HEK293T (cell line): ENCODE measurements at regions not wholly inside any gene's neighbourhood (a gene's known extent, or its start where the extent isn't known, plus 50 kb on each side); places are given as distances from the start of the nearest gene placed in this dataset.

Experiments used
- CTCF ChIA-PET: fragments of 350-600 bp; formaldehyde crosslinking; extraction: SDS; loops from one replicate; lab custom pipeline; 2021; ENCODE audit warnings: antibody characterized with exemption, inconsistent platforms; lab: Yijun Ruan, JAX
- POLR2A ChIA-PET: fragments of 350-600 bp; formaldehyde crosslinking; extraction: SDS; loops from one replicate; lab custom pipeline; 2020; ENCODE audit warnings: antibody characterized with exemption, inconsistent platforms; lab: Yijun Ruan, JAX
- DNase-seq: peaks from one replicate; pipeline ENCODE4 v3.0.0; 2012; ENCODE audit warnings: mixed read lengths; ENCODE audit errors: extremely low spot score
- ARNT ChIP-seq: fragments of 450-650 bp; IDR thresholded peaks from 2 replicates; pipeline ENCODE4 v1.6.1; 2017; ENCODE audit warnings: mild to moderate bottlenecking
- BHLHE40 ChIP-seq: fragments of 450-650 bp; IDR thresholded peaks from 2 replicates; pipeline ENCODE4 v1.6.1; 2016; ENCODE audit warnings: mild to moderate bottlenecking, moderate library complexity, borderline replicate concordance
- CTBP1 ChIP-seq: fragments of 450-650 bp; IDR thresholded peaks from 2 replicates; pipeline ENCODE4 v1.6.1; 2016; ENCODE audit warnings: borderline replicate concordance
- ELF4 ChIP-seq: fragments of 450-650 bp; IDR thresholded peaks from 2 replicates; pipeline ENCODE4 v1.6.1; 2017; ENCODE audit warnings: antibody characterized with exemption
- FOXA1 ChIP-seq: fragments of 450-650 bp; IDR thresholded peaks from 2 replicates; pipeline ENCODE4 v1.6.1; 2016; ENCODE audit warnings: mild to moderate bottlenecking
- FOXK2 ChIP-seq: fragments of 450-650 bp; IDR thresholded peaks from 2 replicates; pipeline ENCODE4 v1.6.1; 2016; ENCODE audit warnings: mild to moderate bottlenecking
- FOXM1 ChIP-seq: fragments of 450-650 bp; IDR thresholded peaks from 2 replicates; pipeline ENCODE4 v1.6.1; 2017; ENCODE audit warnings: mild to moderate bottlenecking, borderline replicate concordance
- HDGF ChIP-seq: fragments of 450-650 bp; IDR thresholded peaks from 2 replicates; pipeline ENCODE4 v1.6.1; 2017; ENCODE audit warnings: antibody characterized with exemption, borderline replicate concordance
- L3MBTL2 ChIP-seq: fragments of 450-650 bp; conservative IDR thresholded peaks from 2 replicates; pipeline ENCODE4 v1.6.1; 2016; ENCODE audit warnings: mild to moderate bottlenecking
- LEF1 ChIP-seq: fragments of 450-650 bp; IDR thresholded peaks from 2 replicates; pipeline ENCODE4 v1.6.1; 2017; ENCODE audit warnings: mild to moderate bottlenecking, borderline replicate concordance
- NFRKB ChIP-seq: fragments of 450-650 bp; IDR thresholded peaks from 2 replicates; pipeline ENCODE4 v1.6.1; 2016; ENCODE audit warnings: mild to moderate bottlenecking, moderate library complexity
- PKNOX1 ChIP-seq: fragments of 450-650 bp; IDR thresholded peaks from 2 replicates; pipeline ENCODE4 v1.6.1; 2016
- SP1 ChIP-seq: fragments of 450-650 bp; IDR thresholded peaks from 2 replicates; pipeline ENCODE4 v1.6.1; 2017
- SUZ12 ChIP-seq: fragments of 450-650 bp; IDR thresholded peaks from 2 replicates; pipeline ENCODE4 v1.6.1; 2016; ENCODE audit warnings: mild to moderate bottlenecking
- TARDBP ChIP-seq: fragments of 450-650 bp; IDR thresholded peaks from 2 replicates; pipeline ENCODE4 v1.6.1; 2016
- ZNF384 ChIP-seq: fragments of 450-650 bp; IDR thresholded peaks from 2 replicates; pipeline ENCODE4 v1.6.1; 2016

- ChIA-PET CTCF (no interaction called here), POLR2A (no interaction called here)
- DNase-seq = no peak
- TF ChIP-seq ELF4 (no peak), FOXM1 (no peak), BHLHE40 (no peak), L3MBTL2 (no peak), FOXA1 (no peak), PKNOX1 (no peak), SP1 (no peak), SUZ12 (no peak), ARNT (no peak), NFRKB (no peak), TARDBP (no peak), ZNF384 (no peak), HDGF (no peak), FOXK2 (no peak), CTBP1 (no peak), LEF1 (no peak)
These were observed 165.7 kb upstream of the MAGI2 start for GRCh38 chr7:79619216-79619615.

- ChIA-PET POLR2A (no interaction called here), CTCF (no interaction called here)
- TF ChIP-seq FOXM1 (no peak), HDGF (no peak), NFRKB (no peak), SP1 (no peak), PKNOX1 (no peak), FOXA1 (no peak), CTBP1 (no peak), L3MBTL2 (no peak), ZNF384 (no peak), TARDBP (no peak), BHLHE40 (no peak), LEF1 (no peak), ELF4 (no peak)
- DNase-seq = no peak
These were observed 162.6 kb upstream of the MAGI2 start for GRCh38 chr7:79615871-79616640.

- POLR2A ChIA-PET = no interaction called here
- CTCF ChIA-PET = no interaction called here
- DNase-seq = no peak
- TF ChIP-seq SUZ12 (no peak), NFRKB (no peak), BHLHE40 (no peak), FOXM1 (no peak), PKNOX1 (no peak), FOXK2 (no peak), CTBP1 (no peak), L3MBTL2 (no peak), SP1 (no peak), LEF1 (no peak), ARNT (no peak), TARDBP (no peak), HDGF (no peak), FOXA1 (no peak), ZNF384 (no peak), ELF4 (no peak)
These were observed 162.0 kb upstream of the MAGI2 start for GRCh38 chr7:79615466-79615865.

GRCh38 chr7:79612903-79613302 is 159.4 kb upstream of the MAGI2 start:
- no peak for DNase-seq
- ChIA-PET CTCF (no interaction called here), POLR2A (no interaction called here)
- no peak for TF ChIP-seq TARDBP
- TF ChIP-seq L3MBTL2 = no peak
- no peak for TF ChIP-seq PKNOX1
- TF ChIP-seq NFRKB = no peak
- no peak for TF ChIP-seq FOXK2
- no peak for TF ChIP-seq ZNF384
- no peak for TF ChIP-seq LEF1
- no peak for TF ChIP-seq SUZ12
- no peak for TF ChIP-seq SP1
- no peak for TF ChIP-seq BHLHE40
- TF ChIP-seq HDGF = no peak
- TF ChIP-seq FOXM1 = no peak
- TF ChIP-seq ARNT = no peak

GRCh38 chr7:79612022-79612421 is 158.6 kb upstream of the MAGI2 start:
- TF ChIP-seq PKNOX1 = no peak
- TF ChIP-seq HDGF = no peak
- TF ChIP-seq L3MBTL2 = no peak
- no peak for TF ChIP-seq FOXM1
- TF ChIP-seq ZNF384 = no peak
- TF ChIP-seq TARDBP = no peak
- TF ChIP-seq ARNT = no peak
- TF ChIP-seq ELF4 = no peak
- no peak for TF ChIP-seq CTBP1
- TF ChIP-seq NFRKB = no peak
- TF ChIP-seq FOXK2 = no peak
- TF ChIP-seq SP1 = no peak
- no peak for TF ChIP-seq FOXA1
- no peak for TF ChIP-seq SUZ12
- no peak for TF ChIP-seq LEF1
- no peak for DNase-seq
- ChIA-PET POLR2A (no interaction called here), CTCF (no interaction called here)
